ENCODE measurements at regions not wholly inside any gene's neighbourhood (a gene's known extent, or its start where the extent isn't known, plus 50 kb on each side); places are given as distances from the start of the nearest gene placed in this dataset.

DNA sequence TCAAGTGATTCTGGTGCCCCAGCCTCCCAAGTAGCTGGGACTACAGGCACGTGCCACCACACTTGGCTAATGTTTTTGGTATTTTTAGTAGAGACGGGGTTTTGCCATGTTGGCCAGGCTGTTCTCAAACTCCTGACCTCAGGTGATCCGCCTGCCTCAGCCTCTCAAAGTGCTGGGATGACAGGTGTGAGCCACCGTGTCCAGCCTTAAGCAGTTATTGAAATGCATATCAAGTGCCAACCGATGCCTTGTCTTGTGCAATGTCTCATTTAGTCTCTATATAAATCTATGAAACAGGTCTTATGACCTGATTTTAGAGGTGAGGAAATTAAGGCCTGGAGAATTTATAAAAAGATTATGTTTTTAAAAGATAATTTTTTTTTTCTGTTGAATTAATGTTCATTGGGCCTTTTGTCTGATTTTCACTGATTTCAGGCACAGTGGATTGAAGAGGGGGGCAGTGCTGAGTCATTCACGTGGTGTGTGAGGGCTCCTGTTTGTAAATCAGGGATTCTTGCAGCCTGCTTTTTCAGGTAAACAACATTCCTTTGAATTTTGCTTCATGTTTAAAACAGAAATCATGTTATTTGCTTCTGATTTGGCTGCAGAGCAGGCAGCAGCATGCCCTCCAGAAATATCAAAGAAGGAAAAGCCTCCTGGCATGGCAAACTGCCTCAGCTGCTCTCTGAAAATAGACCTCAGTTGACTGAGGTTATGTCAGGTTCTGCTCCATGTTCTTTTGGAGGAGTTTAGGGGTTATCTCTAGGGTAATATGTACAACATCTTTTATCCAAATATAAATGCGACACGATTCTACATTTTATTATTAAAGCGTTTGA lies 407.0 kb upstream of the RGMA start:
- no peak for DNase-seq (ENCODE audit: extremely low read depth in 1 of 11, low read depth in 9 of 11, low spot score in 4 of 11)

DNA sequence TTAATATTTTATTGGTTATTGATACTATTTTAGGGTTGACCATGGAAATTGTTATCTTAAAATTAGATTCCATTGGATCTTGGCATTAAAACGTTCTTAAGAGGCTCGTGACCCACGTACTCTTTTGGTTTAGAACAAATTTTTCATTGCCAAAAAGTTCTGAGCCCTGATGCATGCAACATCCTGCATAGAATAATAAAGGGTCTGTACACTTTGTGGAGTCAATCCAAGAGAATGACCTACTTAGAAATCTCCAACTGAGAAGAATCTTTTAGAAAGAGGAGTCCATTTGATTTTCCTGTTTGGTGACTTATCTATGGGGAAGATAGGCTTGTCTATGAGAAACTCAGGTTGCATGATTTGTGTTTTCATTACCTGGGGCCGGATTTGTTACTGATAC lies 404.2 kb upstream of the RGMA start:
- no peak for DNase-seq (ENCODE audit: extremely low read depth in 1 of 11, low read depth in 9 of 11, low spot score in 4 of 11)

- DNase-seq (ENCODE audit: extremely low read depth in 1 of 11, low read depth in 9 of 11, low spot score in 4 of 11): no peak
These were observed 402.3 kb upstream of the RGMA start for GRCh38 chr15:93491291-93491690.

DNA sequence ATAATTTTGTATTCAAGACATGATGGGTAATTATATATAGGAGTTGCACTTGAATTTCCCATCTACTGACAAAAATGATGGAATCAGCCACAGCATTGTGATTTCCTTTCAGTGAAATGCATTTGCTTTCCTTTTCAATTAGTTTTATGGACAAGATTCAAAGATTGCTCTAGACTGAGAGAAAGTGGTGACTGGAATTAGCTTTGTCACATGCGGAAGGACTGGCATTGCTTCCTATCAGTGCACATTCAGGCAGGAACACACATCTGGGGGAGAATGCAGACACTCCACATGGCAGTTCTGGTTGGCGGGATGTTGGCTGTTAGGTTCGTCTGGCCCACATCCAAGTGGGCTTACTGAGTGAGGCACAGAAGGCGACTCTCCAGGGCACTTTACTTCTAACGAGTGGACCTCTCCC lies 399.3 kb upstream of the RGMA start:
- DNase-seq (ENCODE audit: extremely low read depth in 1 of 11, low read depth in 9 of 11, low spot score in 4 of 11): no peak

DNA sequence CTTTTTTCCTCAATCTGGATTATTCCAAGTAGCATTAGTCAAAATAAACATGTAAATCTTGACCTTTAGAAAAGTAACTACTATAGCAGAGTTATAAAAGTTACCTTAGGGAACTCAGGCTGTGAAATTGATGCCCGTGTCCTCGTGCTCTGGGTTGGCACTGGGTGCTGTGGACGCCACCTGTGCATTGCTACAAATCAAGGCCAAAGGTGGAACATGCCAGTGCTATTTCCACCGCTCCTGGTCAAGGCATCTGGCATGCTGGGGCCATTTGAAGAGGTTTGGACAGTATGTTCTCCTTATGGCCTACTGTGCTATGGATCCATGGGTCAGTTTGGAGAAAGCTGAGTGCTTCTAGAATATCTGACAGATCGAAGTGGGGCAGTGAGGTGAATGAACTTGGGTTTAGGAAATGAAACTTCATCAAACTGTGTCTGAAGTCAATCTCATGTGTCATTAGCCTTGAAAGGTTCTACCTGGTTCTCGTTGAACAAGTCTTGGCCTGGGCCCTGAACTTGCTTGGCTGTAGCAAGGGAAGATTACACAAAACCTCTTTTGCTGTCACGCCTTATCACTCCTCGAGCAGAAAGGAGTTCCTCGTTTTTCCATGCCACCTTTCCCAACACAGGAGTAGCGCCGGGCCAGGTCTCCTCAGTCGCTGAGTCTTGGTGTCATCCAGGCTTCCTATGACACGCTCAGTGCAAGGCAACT lies 397.6 kb upstream of the RGMA start:
- DNase-seq (ENCODE audit: extremely low read depth in 1 of 11, low read depth in 9 of 11, low spot score in 4 of 11): no peak

- DNase-seq (ENCODE audit: extremely low read depth in 1 of 11, low read depth in 9 of 11, low spot score in 4 of 11): peak in 8 of 11 donors; percentile 1 to 38 (median 24)
These were observed 396.7 kb upstream of the RGMA start for GRCh38 chr15:93485438-93486327.

GRCh38 chr15:93483923-93484322 lies 394.9 kb upstream of the RGMA start:
- DNase-seq (ENCODE audit: extremely low read depth in 1 of 11, low read depth in 9 of 11, low spot score in 4 of 11): no peak

DNA sequence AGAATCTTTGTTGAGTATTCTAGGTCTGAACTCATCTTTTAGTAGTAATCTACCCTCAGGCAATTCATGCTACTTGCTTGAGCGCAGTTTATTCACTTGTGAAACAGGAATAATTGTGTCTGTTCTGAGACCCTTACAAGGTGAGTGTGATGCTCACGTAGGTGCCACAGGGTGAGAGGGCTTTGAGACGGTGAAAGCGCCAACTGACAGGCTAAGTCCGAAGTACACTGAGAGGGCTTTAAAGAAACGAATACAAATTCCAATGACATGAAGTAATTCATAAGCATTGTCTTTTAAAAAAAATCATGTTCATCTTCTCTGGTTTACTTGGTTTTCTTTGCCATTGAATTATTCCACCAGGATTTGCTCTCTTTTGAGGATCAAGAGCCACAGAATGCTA lies 393.7 kb upstream of the RGMA start:
- no peak for DNase-seq (ENCODE audit: extremely low read depth in 1 of 11, low read depth in 9 of 11, low spot score in 4 of 11)

DNA sequence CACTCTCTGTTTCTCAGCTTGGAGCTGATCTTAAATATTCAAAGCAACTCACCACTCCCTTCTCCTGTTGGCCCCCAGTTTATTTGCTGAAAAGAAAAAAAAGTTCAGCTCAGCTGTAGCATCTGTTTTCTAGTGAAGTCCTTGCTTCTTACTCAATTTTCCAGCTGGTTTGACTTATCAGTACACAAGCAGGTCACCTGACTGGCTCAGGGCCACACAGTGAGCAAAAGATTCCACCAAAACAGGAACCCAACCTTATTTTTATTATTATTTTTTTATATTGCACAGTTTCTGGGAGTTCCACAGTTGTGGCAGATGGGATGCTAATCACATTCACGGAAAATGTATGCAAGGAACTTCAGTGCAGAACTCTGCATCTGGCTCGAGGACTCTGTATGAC lies 390.7 kb upstream of the RGMA start:
- no peak for DNase-seq (ENCODE audit: extremely low read depth in 1 of 11, low read depth in 9 of 11, low spot score in 4 of 11)

- peak in 4 of 11 donors; percentile 10 to 34 (median 21) for DNase-seq (ENCODE audit: extremely low read depth in 1 of 11, low read depth in 9 of 11, low spot score in 4 of 11)
These were observed 389.9 kb upstream of the RGMA start for GRCh38 chr15:93478947-93479346.

DNA sequence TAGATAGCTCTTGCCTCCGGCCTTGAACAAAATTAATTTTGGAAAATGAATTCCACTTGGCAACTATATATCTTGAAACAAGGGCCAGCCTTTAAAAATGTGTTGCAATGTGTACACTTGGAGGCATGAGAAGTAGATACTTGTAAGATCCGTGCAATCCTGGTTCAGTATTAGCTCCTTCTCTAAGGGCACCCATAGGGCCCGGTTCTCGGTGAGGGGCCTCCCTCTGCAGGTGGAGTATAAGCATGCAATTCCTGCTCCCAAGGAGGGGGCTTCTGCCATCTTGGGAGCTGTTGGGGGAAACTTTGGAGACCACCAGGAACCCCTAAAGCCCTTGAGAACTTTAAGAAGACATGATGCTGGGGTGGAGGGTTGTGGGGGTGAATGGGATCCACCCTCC lies 388.7 kb upstream of the RGMA start:
- no peak for DNase-seq (ENCODE audit: extremely low read depth in 1 of 11, low read depth in 9 of 11, low spot score in 4 of 11)

GRCh38 chr15:93477188-93477587 lies 388.2 kb upstream of the RGMA start:
- no peak for DNase-seq (ENCODE audit: extremely low read depth in 1 of 11, low read depth in 9 of 11, low spot score in 4 of 11)

GRCh38 chr15:93476491-93477177 lies 387.6 kb upstream of the RGMA start:
- no peak for DNase-seq (ENCODE audit: extremely low read depth in 1 of 11, low read depth in 9 of 11, low spot score in 4 of 11)

DNA sequence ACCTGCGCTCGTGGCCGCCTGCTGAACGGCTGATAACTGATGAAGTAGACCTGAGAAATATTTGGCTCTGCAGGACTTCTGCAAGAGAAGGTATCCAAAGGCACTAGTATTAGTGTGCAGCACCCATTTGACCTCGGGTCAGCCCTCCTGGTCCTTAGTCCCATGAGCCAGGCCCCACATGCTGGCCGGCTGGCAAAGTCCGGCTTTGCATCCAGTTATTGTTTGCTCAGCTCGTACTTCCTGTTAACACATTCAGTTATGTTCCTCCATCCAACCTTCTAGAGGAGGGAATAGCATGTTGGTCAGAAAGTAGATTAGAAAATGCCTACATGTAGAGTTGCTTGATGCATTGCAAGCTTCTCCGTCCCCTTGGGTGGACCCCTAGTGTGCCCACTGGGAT lies 385.7 kb upstream of the RGMA start:
- DNase-seq (ENCODE audit: extremely low read depth in 1 of 11, low read depth in 9 of 11, low spot score in 4 of 11): no peak

- no peak for DNase-seq (ENCODE audit: extremely low read depth in 1 of 11, low read depth in 9 of 11, low spot score in 4 of 11)
These were observed 381.0 kb upstream of the RGMA start for GRCh38 chr15:93469994-93470393.

GRCh38 chr15:93467337-93467736 lies 378.3 kb upstream of the RGMA start:
- DNase-seq (ENCODE audit: extremely low read depth in 1 of 11, low read depth in 9 of 11, low spot score in 4 of 11): no peak

DNA sequence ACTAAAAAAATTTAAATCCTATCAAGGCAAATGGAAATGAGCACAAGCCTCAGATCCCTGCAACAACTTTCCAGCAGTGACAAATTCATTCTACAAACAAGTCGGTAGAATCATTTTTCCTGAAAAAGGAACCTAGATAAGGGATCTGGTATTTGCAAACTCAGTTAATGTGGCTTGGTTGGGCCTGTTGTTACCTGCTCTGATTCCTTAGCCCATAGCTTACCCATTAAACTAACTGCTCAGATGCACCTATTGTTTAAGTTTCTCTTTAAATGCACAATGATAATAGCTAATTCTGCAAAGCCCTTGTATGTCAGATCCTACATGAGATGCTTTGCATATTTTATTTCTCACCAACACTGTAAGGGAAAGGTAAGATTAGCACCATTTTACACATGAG lies 377.4 kb upstream of the RGMA start:
- DNase-seq (ENCODE audit: extremely low read depth in 1 of 11, low read depth in 9 of 11, low spot score in 4 of 11): no peak

DNA sequence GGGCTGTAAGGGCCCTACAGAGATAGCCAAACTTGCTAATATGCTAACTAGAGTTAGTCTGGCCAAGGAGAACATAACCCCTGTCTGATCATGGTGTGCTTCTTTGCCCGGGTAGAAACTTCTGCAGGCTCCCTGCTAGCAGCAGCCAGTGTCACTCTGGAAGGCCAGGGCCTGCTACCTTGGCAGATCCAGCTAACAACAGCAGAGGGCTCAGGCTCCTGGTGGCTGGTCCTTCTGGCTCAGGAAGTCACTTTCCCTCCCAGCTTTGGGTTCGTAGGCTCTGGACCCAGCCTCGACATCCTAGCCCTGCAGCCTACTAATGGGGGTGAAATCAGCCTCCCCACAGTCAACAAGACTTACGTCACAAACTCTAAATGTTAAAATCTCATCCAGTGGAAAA lies 373.7 kb upstream of the RGMA start:
- DNase-seq (ENCODE audit: extremely low read depth in 1 of 11, low read depth in 9 of 11, low spot score in 4 of 11): no peak

GRCh38 chr15:93460717-93461116 lies 371.7 kb upstream of the RGMA start:
- DNase-seq (ENCODE audit: extremely low read depth in 1 of 11, low read depth in 9 of 11, low spot score in 4 of 11): peak in 2 of 11 donors; percentile 14 to 15

Measured in renal cortex interstitium (tissue), 11 donors.